Activated naive CD4-positive, alpha-beta T cell treated with anti-CD3 and anti-CD28 coated beads, Interleukin-2, amount 50 U/mL, for 24 hours (primary cell): ENCODE measurements at regions not wholly inside any gene's neighbourhood (a gene's known extent, or its start where the extent isn't known, plus 50 kb on each side); places are given as distances from the start of the nearest gene placed in this dataset.
"Not testable (repeated sequence)": the region's sequence is repeated elsewhere in the genome, so short reads cannot be mapped to it uniquely, and the experiment has no call there.

ENCODE experiments used
- H3K27ac Mint-ChIP-seq: one replicate; pipeline ENCODE4 v1.8.0; 2021; ENCODE audit warnings: mild to moderate bottlenecking, mixed read lengths
- H3K27me3 Mint-ChIP-seq: one replicate; pipeline ENCODE4 v1.8.0; 2021; ENCODE audit warnings: mixed read lengths
- H3K36me3 Mint-ChIP-seq: one replicate; pipeline ENCODE4 v1.8.0; 2021; ENCODE audit warnings: mixed read lengths
- H3K4me1 Mint-ChIP-seq: one replicate; pipeline ENCODE4 v1.8.0; 2021; ENCODE audit warnings: mixed read lengths
- H3K4me3 Mint-ChIP-seq: one replicate; pipeline ENCODE4 v1.8.0; 2021; ENCODE audit warnings: mild to moderate bottlenecking, mixed read lengths
- H3K9me3 Mint-ChIP-seq: one replicate; pipeline ENCODE4 v1.8.0; 2021; ENCODE audit warnings: mixed read lengths

GRCh38 chr1:87398641-87399040 lies 70.0 kb downstream of the LMO4 start:
- no peaks in the 10 kb centered on the region for H3K9me3 Mint-ChIP-seq
- H3K4me1 Mint-ChIP-seq, result no peaks in the 10 kb centered on the region
- H3K27ac Mint-ChIP-seq, result no peak overlapping the region
- no peaks in the 10 kb centered on the region for H3K36me3 Mint-ChIP-seq
- no peak overlapping the region for H3K4me3 Mint-ChIP-seq
- no peaks in the 10 kb centered on the region for H3K27me3 Mint-ChIP-seq

- Mint-ChIP-seq H3K36me3 (no peaks in the 10 kb centered on the region), H3K27ac (no peak overlapping the region), H3K4me1 (peaks cover 3% of the 10 kb centered on the region), H3K27me3 (no peaks in the 10 kb centered on the region), H3K9me3 (no peaks in the 10 kb centered on the region), H3K4me3 (no peak overlapping the region)
These were observed 70.6 kb downstream of the LMO4 start for GRCh38 chr1:87399264-87399663.

DNA sequence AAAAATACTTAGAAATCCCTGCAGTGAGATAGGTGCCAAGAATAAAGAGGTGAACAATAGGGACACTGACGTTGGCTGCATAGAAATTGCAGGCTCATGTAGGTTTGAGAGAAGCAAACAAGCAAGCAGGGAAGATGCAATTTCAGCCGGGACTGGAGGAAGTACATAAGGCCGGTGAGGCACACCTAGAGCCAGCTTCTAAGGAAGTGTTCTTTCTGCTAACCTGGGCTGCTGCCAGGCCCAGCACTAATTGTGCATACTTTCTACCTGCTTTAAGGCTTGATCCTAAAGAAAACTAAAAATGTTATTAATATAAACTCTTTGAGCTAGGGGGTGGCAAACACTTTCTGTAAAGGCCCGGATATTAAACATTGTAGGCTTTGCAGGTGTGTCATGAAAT lies 71.0 kb downstream of the LMO4 start:
- H3K4me1 Mint-ChIP-seq, result peaks cover 7% of the 10 kb centered on the region
- H3K36me3 Mint-ChIP-seq, result no peaks in the 10 kb centered on the region
- H3K4me3 Mint-ChIP-seq, result no peak overlapping the region
- H3K27me3 Mint-ChIP-seq, result no peaks in the 10 kb centered on the region
- H3K9me3 Mint-ChIP-seq, result no peaks in the 10 kb centered on the region
- no peak overlapping the region for H3K27ac Mint-ChIP-seq

GRCh38 chr1:87400813-87401212 lies 72.1 kb downstream of the LMO4 start:
- H3K9me3 Mint-ChIP-seq, result no peaks in the 10 kb centered on the region
- no peak overlapping the region for H3K27ac Mint-ChIP-seq
- peaks cover 9% of the 10 kb centered on the region for H3K4me1 Mint-ChIP-seq
- no peak overlapping the region for H3K4me3 Mint-ChIP-seq
- no peaks in the 10 kb centered on the region for H3K36me3 Mint-ChIP-seq
- H3K27me3 Mint-ChIP-seq, result no peaks in the 10 kb centered on the region

- H3K4me3 Mint-ChIP-seq, result no peak overlapping the region
- H3K9me3 Mint-ChIP-seq, result no peaks in the 10 kb centered on the region
- no peaks in the 10 kb centered on the region for H3K27me3 Mint-ChIP-seq
- no peak overlapping the region for H3K27ac Mint-ChIP-seq
- H3K4me1 Mint-ChIP-seq, result peaks cover 9% of the 10 kb centered on the region
- H3K36me3 Mint-ChIP-seq, result no peaks in the 10 kb centered on the region
These were observed 73.7 kb downstream of the LMO4 start for GRCh38 chr1:87402241-87403002.

DNA sequence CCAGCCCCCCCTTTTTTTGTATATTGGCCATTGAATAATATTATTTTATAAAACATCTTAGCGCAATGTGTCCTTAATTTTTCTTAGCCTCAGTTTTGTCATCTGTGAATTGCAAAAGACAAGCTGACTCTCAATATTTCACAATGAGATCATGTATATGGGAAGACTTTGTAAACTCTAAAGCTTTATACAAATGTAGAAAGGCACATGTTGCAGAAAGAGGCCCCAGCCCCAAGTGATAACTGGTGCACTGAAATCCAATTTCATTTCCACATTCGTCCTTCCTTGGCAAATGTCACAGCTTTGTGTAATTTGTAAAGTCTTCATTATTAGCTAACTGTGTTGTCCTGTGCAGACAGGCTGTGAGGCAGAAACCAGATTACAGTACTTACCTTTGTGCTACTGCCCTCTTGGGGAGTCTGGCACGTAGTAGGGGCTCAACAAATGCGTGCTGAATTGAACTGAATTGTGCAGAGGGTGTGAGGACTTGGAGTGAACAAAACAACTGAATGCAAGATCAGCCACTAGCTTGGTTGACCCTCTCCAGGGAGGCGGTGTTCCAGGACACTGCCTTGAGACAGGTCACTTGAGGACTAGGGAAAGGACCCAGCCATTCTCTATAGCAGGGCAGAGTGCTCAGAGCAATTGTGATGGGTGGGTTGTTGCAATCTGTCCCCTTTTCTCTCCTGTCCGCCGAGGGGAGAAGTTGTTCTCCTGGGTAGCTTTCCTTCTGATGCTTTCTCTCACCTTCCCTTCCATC lies 74.6 kb downstream of the LMO4 start:
- no peaks in the 10 kb centered on the region for H3K27me3 Mint-ChIP-seq
- no peaks in the 10 kb centered on the region for H3K36me3 Mint-ChIP-seq
- peaks cover 9% of the 10 kb centered on the region for H3K4me1 Mint-ChIP-seq
- no peaks in the 10 kb centered on the region for H3K9me3 Mint-ChIP-seq
- H3K27ac Mint-ChIP-seq, result no peak overlapping the region
- H3K4me3 Mint-ChIP-seq, result no peak overlapping the region

GRCh38 chr1:87404296-87404695 lies 75.6 kb downstream of the LMO4 start:
- Mint-ChIP-seq H3K27me3 (no peaks in the 10 kb centered on the region), H3K9me3 (no peaks in the 10 kb centered on the region), H3K4me1 (peaks cover 9% of the 10 kb centered on the region), H3K4me3 (no peak overlapping the region), H3K27ac (no peak overlapping the region), H3K36me3 (no peaks in the 10 kb centered on the region)

GRCh38 chr1:87408665-87409248 lies 80.1 kb downstream of the LMO4 start:
- Mint-ChIP-seq H3K9me3 (no peaks in the 10 kb centered on the region), H3K4me1 (peaks cover 9% of the 10 kb centered on the region), H3K27me3 (no peaks in the 10 kb centered on the region), H3K4me3 (no peak overlapping the region), H3K27ac (no peak overlapping the region), H3K36me3 (no peaks in the 10 kb centered on the region)

DNA sequence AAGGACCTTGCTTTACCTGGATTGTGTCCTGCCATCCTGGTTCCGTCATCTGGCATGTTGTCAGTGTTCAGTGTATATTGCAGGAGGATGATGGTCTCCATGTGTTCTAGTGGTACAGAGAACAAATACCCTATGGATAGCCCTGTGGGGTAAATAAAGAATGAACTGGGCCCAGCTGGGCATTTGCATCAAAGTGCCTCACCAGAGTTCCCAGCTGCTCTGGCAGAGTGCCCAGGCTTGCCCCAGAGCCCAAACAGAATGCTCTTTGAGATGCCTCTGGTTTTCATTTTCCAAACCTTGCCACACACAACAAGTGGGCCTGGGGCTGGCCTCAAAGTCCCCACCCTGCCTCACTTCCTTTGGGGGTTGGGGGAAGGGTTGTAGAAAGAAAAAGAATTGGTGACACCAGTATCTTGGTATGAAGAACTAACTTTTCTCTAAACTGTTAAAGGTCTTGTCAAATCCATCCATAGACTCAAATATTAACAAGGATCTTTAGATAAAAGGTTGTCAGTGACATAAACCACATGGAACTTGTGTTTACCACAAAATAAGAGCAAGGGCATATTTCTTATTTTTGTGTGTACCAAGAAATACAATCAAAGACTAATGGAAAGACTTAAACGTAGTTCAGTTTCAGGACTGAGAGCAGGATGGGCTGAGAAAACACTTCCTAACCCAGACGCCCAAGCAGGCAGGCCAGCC lies 82.2 kb downstream of the LMO4 start:
- no peak overlapping the region for H3K27ac Mint-ChIP-seq
- peaks cover 1% of the 10 kb centered on the region for H3K27me3 Mint-ChIP-seq
- no peaks in the 10 kb centered on the region for H3K36me3 Mint-ChIP-seq
- no peak overlapping the region for H3K4me3 Mint-ChIP-seq
- no peaks in the 10 kb centered on the region for H3K9me3 Mint-ChIP-seq
- no peaks in the 10 kb centered on the region for H3K4me1 Mint-ChIP-seq

- H3K27ac Mint-ChIP-seq, H3K9me3 Mint-ChIP-seq, H3K4me1 Mint-ChIP-seq, H3K4me3 Mint-ChIP-seq, H3K27me3 Mint-ChIP-seq, H3K36me3 Mint-ChIP-seq: not testable (repeated sequence)
These were observed 85.2 kb downstream of the LMO4 start for GRCh38 chr1:87413846-87414245.

DNA sequence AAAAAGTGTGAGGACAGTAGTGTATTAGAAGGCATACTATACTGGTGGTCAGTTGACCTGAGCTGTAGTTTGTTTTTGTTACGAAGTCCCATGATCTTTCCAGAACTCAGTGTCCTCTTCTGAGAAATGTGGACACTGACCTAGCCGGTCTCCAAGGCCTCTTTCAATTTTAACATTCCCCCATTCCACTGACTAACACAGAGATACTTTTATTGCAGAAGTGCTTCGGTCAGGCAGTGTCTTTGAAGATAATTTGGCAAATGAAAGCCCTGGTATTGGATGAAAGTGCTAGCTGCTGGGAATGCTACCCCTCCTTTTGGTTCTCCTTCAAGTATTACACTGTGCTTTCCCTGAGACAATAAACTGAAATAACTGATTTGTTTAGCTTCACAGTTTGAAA lies 89.4 kb downstream of the LMO4 start:
- peaks cover 1% of the 10 kb centered on the region for H3K27me3 Mint-ChIP-seq
- peaks cover 6% of the 10 kb centered on the region for H3K9me3 Mint-ChIP-seq
- H3K4me1 Mint-ChIP-seq, result no peaks in the 10 kb centered on the region
- no peak overlapping the region for H3K27ac Mint-ChIP-seq
- H3K4me3 Mint-ChIP-seq, result no peak overlapping the region
- H3K36me3 Mint-ChIP-seq, result no peaks in the 10 kb centered on the region

- Mint-ChIP-seq H3K9me3 (peaks cover 6% of the 10 kb centered on the region), H3K4me1 (no peaks in the 10 kb centered on the region), H3K36me3 (no peaks in the 10 kb centered on the region), H3K27me3 (no peaks in the 10 kb centered on the region), H3K27ac (no peak overlapping the region), H3K4me3 (no peak overlapping the region)
These were observed 93.1 kb downstream of the LMO4 start for GRCh38 chr1:87421809-87422208.

GRCh38 chr1:87424541-87424940 lies 95.9 kb downstream of the LMO4 start:
- Mint-ChIP-seq H3K36me3 (no peaks in the 10 kb centered on the region), H3K9me3 (peaks cover 6% of the 10 kb centered on the region), H3K27ac (no peak overlapping the region), H3K4me3 (no peak overlapping the region), H3K4me1 (no peaks in the 10 kb centered on the region), H3K27me3 (peaks cover 2% of the 10 kb centered on the region)

DNA sequence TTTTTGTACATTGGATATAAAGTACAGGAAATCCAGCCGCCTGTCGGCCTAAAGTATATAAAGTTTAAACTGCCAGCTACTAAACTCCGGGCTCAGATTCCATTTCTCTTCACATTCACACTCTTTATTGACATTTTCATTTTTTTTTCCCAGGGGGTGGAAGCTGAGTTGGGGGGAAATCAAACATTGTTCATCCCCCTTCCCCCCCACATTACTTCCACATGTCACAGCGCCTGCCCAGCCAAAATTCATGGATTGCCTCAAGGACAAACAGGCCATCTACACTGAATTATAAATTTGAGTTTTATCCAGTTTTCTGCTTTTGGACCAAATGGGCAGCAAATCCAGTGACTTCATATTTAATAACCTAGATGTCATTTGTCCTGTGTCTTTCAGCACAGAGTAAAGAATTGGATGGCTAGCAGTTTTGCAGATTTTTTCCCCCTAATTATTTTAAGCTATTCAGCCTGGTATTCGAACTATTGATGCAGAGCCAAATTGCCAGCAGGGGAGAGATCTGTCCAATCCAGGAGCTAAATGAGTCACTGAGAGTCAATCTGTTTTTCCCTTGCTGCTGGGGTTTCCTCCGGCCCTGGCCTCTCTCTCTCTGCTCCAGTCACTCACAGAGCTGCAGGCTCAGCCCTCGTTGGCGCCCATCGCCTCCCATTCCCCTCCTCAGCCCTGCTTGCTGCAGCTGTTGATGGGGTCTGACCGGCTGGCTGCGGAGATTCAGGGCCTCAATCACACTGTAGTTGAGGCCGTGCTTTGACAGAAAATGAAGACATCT lies 98.0 kb downstream of the LMO4 start:
- peaks cover 2% of the 10 kb centered on the region for H3K27me3 Mint-ChIP-seq
- no peaks in the 10 kb centered on the region for H3K4me1 Mint-ChIP-seq
- H3K9me3 Mint-ChIP-seq, result peaks cover 6% of the 10 kb centered on the region
- no peak overlapping the region for H3K4me3 Mint-ChIP-seq
- no peak overlapping the region for H3K27ac Mint-ChIP-seq
- no peaks in the 10 kb centered on the region for H3K36me3 Mint-ChIP-seq

DNA sequence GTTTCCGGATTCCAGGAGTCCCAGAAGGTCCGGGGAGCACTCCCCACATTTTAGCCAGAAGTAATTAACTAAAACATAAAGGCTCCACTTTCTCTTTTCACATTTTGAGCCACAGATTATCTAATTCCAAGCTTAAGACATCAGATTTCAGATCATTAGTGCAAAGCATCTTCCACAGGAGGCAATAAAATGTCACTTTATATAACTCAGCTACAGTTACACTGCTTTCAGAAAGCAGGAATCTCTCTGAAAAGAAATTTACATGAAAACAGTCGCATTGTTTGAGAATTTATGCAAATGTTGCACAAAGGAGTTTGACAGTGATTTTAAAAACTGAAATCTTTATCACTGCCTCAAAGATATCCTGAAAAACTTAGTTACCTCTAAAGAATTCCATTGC lies 99.7 kb downstream of the LMO4 start:
- Mint-ChIP-seq H3K36me3 (no peaks in the 10 kb centered on the region), H3K9me3 (no peaks in the 10 kb centered on the region), H3K4me1 (no peaks in the 10 kb centered on the region), H3K27ac (no peak overlapping the region), H3K4me3 (no peak overlapping the region), H3K27me3 (peaks cover 2% of the 10 kb centered on the region)
